GM21447 (cell line): ENCODE measurements at regions not wholly inside any gene's neighbourhood (a gene's known extent, or its start where the extent isn't known, plus 50 kb on each side); places are given as distances from the start of the nearest gene placed in this dataset.

Experiments
- ATAC-seq: cut with Tn5 transposase; IDR thresholded peaks from one replicate; pipeline ENCODE4 v1.9.1; 2021; ENCODE audit not compliant: unreplicated experiment

GRCh38 chr22:47994601-47995263 lies 1232.3 kb downstream of the TBC1D22A start:
- ATAC-seq: no peak

DNA sequence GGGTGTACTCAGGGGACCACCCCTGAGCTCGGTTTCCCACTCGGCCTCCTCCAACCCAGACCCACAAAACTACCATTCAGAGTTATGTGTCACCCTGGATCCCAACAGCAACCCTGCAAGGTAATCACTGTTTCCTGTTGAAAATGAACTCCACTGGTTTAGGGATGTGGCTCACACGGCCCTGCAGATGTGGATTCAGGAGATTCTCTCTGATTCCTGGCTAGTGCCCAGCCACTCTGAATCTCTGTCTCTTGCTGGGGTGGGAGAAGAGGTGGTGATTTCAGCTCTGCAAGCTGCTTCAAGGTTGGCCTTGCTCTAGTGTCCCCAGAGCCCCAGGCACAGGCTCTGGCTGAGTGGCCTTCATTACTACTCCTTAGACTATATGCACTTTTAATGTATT lies 1231.6 kb downstream of the TBC1D22A start:
- ATAC-seq: no peak

GRCh38 chr22:47990481-47990880 lies 1228.0 kb downstream of the TBC1D22A start:
- ATAC-seq: no peak

DNA sequence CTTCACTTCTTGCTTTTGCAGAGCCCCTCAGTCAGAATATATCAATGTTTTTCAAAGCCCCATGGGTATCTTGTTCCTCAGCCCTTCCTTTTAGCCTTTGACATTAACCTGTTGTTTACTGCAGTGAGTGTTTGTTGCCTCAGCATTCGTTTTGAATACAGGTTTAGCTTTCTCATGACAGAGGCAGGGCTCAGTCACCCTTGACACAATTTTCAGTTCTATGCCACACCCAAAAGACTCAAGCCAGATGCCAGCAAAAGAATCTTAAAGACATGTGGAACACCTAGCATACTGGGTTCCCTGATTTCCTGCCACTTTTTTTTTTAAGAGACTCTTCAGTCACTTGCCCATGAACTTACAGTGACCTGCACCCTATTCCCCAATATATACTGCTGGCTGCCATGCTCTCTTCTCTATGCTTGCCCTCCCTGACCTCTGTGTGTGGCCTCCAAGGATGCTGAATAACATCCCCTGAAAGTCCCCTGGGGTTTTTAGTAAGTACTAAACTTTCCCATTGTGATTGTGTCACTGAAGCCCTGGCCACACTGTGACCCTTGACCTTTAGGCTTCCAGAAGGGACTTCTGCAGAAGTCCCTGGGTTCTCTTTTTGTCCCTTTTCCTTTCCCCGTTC lies 1225.5 kb downstream of the TBC1D22A start:
- ATAC-seq: no peak

- ATAC-seq: no peak
Observed at GRCh38 chr22:47976219-47976618, 1213.8 kb downstream of the TBC1D22A start.

GRCh38 chr22:47967831-47968230 lies 1205.4 kb downstream of the TBC1D22A start:
- ATAC-seq: no peak

- no peak for ATAC-seq
Observed at GRCh38 chr22:47966316-47966715, 1203.9 kb downstream of the TBC1D22A start.

- no peak for ATAC-seq
Observed at GRCh38 chr22:47965896-47966295, 1203.4 kb downstream of the TBC1D22A start.

DNA sequence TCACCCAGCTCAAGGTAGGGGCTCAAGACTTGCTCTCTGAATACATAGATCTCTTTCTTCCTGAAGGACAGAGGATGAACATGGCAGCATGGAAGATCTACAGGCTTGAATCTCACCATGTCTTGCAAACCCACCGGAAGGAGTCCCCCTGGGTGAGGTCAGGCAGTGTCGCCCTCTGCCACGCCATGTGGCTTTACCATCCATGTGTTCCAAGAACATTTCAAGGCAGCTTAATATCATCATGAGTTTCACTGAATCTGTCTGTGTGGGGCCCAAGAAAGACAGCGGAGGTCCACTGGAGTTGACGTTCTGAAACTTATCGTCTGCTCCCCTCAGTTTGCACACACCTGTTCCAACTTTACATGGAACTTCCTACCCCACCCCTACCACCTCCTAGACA lies 1202.6 kb downstream of the TBC1D22A start:
- no peak for ATAC-seq

GRCh38 chr22:47963660-47964059 lies 1201.2 kb downstream of the TBC1D22A start:
- no peak for ATAC-seq

GRCh38 chr22:47957649-47958048 lies 1195.2 kb downstream of the TBC1D22A start:
- no peak for ATAC-seq

- no peak for ATAC-seq
Observed at GRCh38 chr22:47954107-47954506, 1191.7 kb downstream of the TBC1D22A start.

DNA sequence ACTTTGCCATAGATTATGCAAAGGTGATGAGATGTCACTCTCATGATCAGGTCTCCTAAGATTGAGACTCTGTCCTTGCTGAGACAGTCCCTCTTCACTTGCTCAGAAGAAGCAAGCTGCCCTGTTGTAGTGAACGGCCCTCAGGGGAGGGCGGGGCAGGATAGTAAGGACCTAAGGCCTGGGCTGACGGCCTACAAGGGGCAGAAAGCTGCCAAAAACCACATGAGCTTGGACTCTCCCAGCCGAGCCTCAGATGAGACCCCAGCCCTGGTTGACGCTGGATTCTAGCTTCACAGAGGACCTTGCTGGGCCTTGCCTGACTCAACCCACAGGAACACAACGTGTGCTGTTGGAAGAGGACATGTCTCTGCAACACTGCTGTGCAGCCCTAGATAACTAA lies 1182.5 kb downstream of the TBC1D22A start:
- no peak for ATAC-seq

DNA sequence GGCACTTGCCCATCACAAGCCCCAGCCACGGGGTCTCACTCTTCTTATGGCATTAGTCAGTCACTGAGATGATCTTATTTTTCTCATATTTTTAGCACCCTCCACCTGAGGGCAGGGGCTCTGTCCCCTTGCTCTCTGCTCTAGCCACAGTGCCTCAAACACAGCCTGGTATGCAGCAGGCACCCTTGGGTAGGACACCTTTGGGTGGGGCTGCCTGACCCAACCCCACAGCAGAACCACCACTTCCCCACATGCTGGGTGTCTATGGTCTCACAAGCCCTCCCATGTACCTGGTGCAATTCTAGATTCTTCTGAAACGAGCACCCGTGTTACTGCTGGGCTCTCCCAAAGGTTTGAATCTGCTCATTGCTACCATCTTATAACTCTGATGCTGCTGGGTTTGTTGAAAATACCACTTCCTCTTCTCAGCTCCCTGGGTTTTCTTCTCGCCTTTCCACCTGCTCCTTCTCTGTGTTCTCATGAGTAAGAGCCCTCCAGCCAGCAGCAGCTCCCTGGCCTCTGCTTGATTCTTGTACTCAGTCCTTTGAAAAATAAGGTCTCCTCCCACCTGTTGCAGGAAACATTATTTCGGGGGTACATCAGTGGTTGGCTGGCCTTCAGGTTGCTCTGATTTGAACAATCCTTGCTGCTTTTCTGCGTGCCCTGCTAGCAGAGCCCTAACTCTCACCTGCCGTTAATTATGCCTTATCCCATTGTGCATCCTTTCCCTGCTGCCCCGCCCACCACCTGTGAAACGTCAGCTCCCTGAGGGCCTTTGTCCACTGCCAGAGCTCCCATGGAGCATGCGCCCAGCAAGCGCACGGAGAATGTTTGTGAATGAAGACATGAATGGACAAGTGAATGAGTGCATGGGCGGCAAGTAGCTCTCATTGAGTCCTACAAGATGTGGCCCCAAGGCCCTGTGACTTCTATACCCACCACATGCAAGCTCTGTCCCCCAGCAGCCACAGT lies 1181.6 kb downstream of the TBC1D22A start:
- ATAC-seq: no peak

DNA sequence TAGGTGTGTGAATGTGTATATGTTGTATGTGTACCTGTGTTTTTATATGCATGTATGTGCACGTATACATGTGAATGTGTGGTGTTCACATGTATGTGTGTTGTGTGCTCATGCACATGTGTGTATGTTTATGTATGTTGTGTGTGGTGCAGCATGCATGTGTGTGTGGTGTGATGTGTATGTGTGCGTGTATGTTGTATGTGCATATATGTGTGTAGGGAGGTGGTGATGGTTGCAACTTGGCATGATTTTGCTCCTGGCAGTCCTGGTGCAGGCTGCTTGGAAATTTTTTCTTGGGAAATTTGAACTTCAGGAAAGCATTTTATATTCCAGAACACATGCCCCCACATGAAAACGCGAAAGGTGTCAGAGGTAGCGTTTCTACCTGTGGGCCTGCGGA lies 1177.8 kb downstream of the TBC1D22A start:
- no peak for ATAC-seq

GRCh38 chr22:47933891-47934290 lies 1171.4 kb downstream of the TBC1D22A start:
- no peak for ATAC-seq

- ATAC-seq: no peak
Observed at GRCh38 chr22:47933226-47933625, 1170.8 kb downstream of the TBC1D22A start.

DNA sequence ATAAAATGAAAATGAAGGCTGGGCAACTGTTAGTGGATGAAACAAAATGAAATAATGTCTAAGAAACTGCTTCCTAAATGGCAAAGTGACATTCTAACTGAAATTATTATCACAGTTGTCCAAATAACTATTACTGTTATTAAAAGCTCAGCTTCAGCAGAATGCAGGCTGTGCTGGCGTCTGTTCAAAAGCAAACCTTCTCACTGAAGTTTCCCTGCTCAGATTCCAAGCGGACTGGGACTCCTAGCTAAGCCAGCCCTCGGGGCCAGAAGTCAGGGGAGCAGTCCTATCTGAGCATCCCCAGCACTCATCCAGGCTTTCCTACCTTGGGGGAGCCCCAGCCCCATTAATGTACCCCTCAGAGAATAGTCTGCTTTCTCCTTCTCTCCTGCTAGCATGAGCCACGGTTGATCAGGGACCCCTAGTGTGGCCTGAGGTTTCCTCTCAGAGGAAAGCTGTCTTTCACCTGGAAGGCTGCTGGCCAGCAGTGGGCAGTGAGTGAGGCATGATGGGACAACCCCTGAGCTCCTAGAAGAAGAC lies 1167.3 kb downstream of the TBC1D22A start:
- ATAC-seq: no peak

GRCh38 chr22:47929073-47929472 lies 1166.6 kb downstream of the TBC1D22A start:
- no peak for ATAC-seq

- ATAC-seq: no peak
Observed at GRCh38 chr22:47928631-47929030, 1166.2 kb downstream of the TBC1D22A start.

DNA sequence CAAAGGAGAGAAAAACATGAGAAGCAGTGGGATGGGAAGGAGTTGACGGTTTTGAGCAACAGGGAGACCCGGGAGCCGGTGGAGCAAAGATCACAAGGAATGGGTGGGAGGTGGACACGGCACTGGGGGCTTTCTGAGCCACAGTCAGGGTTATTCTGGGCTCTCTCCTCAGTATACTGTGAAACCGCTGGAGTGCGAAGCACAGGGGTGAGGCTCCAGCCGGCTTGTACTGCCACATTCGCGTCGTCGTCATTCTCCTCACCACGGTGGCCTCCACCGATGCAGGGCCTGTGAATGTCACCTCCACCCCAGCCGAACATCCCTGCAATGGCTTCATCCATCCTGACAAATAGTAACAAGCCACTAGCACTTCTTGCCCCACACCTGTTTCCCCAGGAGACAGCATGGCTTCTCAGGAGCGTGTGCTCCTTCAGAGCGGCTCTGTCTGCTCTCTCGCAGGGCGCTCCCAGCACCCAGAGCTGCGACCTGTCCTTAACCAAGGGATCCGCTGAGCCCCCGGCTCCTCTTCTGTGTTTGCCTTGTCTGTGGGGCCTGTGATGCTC lies 1165.3 kb downstream of the TBC1D22A start:
- ATAC-seq: no peak
